NCI-H82 (cell line): ENCODE measurements at regions not wholly inside any gene's neighbourhood (a gene's known extent, or its start where the extent isn't known, plus 50 kb on each side); places are given as distances from the start of the nearest gene placed in this dataset.

Experiments
- DNase-seq: peaks from one replicate; lab custom pipeline; 2025; lab: John Stamatoyannopoulos, UW

- no peak for DNase-seq
These were observed 81.7 kb upstream of the MAFB start for GRCh38 chr20:40770564-40771307.

- no peak for DNase-seq
These were observed 82.2 kb upstream of the MAFB start for GRCh38 chr20:40771308-40771610.

GRCh38 chr20:40771848-40772511, 82.9 kb upstream of the MAFB start:
- DNase-seq: no peak

- no peak for DNase-seq
These were observed 84.3 kb upstream of the MAFB start for GRCh38 chr20:40773376-40773775.

- no peak for DNase-seq
These were observed 85.2 kb upstream of the MAFB start for GRCh38 chr20:40774252-40774651.

DNA sequence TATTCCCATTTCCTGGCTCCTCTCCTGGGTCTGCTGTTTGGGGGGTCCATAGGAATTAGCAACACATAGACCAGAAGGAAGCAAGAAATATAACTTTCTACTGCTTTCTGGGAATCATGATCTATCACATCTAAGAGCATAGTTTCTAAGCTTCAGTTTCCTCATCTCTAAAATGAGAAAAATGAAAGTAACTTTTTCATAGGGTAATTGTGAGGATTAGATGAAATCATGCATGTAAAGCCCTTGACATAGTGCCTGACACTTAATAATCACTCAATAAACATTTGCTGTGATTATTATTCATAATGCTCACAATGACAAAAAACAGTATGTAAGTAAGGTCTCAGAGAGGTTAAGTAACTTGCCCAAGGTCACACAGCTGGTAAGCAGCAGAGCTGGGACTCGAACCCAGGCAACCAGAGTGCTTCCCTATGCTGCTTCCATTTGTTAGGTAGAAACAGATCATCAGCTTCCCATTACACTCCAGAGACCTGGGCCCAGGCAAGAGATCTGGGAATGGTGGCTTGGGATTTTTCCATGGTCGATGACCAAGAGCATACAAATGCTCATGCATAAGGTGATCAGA, 86.6 kb upstream of the MAFB start:
- DNase-seq: no peak

DNA sequence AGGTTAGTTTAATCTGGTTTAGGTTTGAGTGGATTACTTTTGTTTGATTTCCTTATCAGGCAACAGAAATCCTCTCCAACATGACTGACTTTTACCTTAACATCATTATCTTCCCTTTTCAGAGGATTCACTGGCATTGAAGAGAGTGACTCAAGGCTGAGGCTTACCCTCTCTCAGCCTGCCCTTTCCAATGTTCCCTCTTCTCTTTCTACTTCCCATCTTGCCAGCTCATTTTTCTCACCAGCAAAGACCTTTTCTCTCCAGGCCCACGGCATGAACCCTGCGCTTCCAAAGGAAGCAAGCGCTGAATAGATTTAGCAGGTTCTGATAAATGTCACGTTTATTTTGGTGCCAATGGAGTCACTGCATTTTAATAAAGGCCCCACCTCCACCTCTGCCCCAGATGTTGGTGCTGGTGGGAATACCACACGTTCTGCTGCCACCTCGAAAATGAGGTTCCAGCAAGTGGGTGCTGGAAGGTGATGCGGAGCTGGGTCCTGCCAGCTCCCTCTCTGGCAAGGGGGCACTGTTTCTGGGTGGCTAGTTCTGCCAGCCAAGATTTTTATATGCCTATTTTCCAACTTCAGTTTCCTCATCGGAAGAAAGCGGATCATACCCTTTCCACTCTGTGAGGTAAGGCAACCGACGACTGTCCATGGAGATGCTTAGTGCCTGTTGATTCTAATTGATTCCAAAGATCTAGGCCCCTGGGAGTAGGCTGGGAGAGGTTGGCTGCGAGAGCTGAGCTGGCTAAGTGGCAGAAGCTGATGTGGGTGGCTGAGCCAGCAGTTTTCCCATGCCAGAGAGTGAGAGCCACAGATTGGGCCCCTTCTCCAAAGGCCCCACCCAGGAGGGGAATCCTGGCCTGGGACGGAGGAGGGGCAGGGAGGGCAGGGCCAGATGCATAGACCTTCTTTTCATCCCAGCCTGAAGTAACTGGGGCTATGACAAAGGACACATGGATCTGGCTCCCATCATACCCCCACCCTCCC, 87.7 kb upstream of the MAFB start:
- no peak for DNase-seq

- no peak for DNase-seq
These were observed 88.6 kb upstream of the MAFB start for GRCh38 chr20:40777653-40778052.

GRCh38 chr20:40778894-40779496, 90.0 kb upstream of the MAFB start:
- no peak for DNase-seq

GRCh38 chr20:40781327-40782042, 92.4 kb upstream of the MAFB start:
- no peak for DNase-seq

DNA sequence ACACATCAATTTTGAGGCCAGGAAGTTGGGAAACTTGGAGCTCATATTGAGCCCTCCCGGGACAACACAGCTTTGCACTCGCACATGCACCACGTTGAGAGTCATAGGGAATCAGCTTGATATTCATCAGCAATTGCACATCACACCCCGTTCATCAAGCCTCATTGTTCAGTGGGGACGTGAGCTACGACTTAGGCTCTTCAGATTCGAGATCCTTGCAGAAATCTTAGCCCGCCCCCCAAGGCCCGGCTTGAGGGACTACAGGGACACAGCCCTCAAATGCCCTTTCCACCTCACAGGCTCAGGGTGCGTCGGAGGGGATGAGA, 93.0 kb upstream of the MAFB start:
- no peak for DNase-seq

- DNase-seq: no peak
These were observed 96.3 kb upstream of the MAFB start for GRCh38 chr20:40785346-40785745.

DNA sequence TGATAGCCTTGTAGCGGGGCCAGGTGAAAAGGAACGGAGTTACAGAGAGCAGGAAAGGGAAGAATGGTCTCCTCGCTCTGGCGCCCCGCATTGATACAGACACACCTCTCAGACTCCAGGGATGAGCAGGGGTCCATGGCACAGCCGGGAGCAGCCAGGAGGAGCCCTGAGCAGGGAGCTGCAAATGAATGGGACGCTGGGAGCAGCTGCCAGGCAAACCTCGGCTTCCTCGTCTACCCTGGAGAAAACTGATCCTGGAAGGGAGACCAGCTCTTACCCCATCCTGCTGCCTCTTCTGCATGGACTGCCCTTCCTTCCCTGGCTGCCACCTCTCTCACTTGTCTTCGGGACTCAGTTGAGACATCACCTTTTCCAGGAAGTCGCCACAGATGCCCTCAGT, 97.3 kb upstream of the MAFB start:
- no peak for DNase-seq

DNA sequence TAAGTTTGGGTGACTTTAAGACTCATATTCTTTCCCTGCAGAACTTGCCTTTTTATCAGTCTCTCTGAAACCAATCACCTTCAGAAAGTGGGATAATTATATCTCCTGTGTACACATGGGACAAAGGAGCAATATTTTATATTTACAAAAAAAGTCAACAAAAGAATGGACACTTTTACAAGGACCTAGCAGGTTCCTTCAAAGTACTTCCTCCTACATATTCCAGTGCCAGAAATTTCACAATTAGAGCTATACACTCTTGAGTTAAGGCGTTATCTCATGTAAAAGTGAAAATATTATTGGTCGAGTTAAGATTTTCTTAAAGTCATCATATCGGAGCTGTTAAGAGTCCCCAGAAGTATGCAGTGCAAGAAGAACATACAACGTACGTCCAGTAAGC, 98.9 kb upstream of the MAFB start:
- no peak for DNase-seq

DNA sequence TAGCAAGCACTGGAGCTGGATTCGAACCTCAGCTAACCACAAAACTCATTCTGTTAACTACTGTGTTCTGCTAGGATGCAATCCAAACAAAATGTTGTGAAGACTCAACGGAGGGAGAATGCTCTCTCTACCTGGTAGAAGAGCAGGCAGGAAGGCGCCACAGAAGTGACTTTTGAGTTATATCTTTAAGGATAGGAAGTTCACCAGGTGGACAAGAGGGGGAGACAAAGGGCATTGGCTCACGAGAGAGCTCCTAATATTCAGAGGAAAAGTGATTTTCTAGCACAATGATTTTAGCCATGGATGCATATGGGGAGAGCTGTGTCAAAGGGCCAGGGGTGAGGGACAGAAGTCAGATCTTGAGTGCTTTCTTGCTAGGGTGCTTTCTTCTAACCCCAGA, 108.4 kb upstream of the MAFB start:
- peak; percentile 34 for DNase-seq

GRCh38 chr20:40798066-40798465, 109.0 kb upstream of the MAFB start:
- no peak for DNase-seq

GRCh38 chr20:40802886-40803285, 113.8 kb upstream of the MAFB start:
- no peak for DNase-seq

DNA sequence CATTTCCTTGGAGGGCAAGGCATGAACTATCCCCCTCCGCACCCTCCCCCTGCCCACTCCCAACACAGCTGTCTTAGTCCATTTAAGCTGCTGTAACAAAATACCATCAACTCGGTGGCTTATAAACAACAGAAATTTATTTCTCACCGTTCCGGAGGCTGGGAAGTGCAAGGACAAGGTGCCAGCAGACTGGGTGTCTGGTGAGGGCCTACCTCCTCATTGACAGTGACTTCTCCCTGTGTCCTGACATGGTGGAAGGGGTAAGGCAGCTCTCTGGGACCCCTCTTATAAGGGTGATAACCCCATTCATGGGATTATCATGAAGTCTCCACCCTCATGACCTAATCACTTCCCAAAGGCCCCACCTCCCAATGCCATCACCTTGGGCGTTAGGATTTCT, 114.3 kb upstream of the MAFB start:
- DNase-seq: no peak

DNA sequence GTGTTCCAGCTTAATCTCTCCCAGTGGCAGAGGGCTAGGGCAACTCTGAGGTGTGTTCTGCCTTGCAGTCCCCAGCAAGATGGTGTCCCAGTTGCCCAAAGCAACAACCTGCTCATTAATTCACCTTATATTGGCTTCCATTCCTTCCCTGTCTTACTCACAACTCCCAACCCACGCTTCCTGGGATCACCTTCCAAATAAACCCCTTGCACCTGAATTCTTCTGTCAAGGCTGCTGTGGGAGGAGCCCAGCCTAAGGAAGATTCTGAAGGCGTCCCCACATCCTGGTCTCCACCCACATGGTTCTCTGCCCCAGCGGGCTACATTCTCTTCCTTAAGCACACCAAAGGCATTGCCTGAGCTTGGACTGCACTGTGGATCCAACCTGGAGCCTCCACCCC, 116.6 kb upstream of the MAFB start:
- no peak for DNase-seq

DNA sequence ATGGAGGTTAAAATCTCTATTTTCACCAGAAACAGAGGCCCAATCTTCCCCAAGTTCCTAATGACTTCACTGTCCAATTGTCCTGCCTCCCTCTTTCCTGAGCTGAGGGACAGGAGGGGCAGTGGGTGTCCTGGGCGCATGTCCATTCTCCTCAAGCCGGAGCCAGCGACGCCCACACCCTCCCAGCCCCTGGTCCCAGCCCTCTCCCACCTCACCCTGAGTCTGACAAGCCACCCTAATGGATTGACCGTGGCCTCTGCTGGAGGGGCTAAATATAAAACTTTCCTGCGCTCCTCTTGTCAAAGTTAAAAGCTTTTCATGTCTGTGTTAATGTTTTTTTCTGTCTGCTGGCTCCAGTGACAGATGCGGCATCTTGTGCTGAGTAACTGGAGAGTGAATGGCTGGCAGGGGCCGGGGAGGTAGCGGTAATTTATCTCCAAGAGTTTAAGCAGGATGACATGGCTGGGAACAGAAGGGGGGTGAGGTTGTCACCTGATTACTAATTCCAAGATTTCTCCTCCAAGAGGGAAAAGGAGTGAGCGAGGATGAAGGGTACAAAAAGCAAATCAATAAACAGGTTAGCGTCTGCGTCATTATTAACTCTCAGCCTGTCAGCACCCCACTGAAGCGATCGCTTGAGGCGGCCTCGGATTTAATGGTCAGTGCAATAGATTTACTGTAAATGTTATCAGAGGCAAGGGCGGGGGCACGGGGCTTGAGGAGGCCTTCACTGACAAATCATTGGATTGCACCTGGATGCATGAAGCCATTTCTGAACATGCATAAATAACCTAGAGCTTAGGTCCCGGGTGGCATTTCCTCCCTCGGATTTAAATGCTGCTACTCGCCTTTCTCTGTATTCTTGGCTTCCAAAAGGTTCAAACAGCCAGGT, 118.1 kb upstream of the MAFB start:
- peak; percentile 39 for DNase-seq

DNA sequence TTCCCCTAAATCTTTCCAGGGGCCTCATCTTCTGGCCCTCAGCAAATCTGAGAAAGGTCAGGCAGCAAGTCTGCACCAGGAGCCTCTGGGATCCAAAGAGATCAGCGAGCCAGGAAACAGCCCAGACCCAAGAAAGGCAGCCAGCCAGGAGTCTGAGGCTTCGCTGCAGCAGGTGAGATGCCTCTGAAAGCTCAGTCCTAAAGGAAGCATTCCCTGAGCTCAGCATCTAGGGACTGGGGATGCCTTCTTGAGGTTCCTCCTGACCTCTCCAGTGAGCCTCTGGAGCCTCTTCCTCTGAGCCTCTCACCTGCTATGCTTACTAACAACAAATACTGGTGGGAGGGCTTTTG, 118.8 kb upstream of the MAFB start:
- no peak for DNase-seq
